ENCODE measurements at regions not wholly inside any gene's neighbourhood (a gene's known extent, or its start where the extent isn't known, plus 50 kb on each side); places are given as distances from the start of the nearest gene placed in this dataset.
A peak's percentile ranks its signal among the peaks of the same experiment; 100 is the strongest.

DNA sequence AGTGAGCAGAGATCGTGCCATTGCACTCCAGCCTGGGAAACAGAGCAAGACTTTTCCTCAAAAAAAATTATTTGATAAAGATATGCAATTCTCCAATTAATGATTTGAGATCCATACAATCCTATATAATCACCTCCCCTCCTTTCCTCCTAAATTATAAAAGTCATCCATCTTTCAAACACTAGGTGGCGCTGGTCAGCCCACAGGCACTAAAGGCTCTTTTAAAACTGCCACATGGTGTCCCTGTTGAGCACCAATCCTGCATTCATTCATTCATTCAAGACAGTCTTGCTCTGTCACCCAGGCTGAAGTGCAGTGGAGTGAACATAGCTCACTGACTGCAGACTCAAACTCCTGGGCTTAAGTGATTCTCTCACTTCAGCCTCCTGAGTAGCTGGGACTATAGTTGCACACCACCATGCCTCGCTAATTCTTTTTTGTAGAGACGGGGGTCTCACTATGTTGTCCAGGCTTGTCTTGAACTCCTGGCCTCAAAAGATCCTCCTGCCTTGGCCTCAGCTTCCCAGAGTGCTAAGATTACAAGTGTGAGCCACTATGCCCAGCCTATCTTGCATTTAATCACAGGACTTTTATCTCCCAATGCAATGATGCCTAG lies 58.7 kb upstream of the SLC2A12 start:
- Histone ChIP-seq H3K36me3 (no peaks in the 10 kb centered on the region), H3K4me3 (ENCODE audit: low read depth, low read length) (no peak overlapping the region), H3K27me3 (ENCODE audit: insufficient read depth, low read depth, severe bottlenecking) (no peaks in the 10 kb centered on the region), H3K9me3 (ENCODE audit: severe bottlenecking) (no peaks in the 10 kb centered on the region), H3K27ac (no peak overlapping the region)
- TF ChIP-seq, protein P1, sequence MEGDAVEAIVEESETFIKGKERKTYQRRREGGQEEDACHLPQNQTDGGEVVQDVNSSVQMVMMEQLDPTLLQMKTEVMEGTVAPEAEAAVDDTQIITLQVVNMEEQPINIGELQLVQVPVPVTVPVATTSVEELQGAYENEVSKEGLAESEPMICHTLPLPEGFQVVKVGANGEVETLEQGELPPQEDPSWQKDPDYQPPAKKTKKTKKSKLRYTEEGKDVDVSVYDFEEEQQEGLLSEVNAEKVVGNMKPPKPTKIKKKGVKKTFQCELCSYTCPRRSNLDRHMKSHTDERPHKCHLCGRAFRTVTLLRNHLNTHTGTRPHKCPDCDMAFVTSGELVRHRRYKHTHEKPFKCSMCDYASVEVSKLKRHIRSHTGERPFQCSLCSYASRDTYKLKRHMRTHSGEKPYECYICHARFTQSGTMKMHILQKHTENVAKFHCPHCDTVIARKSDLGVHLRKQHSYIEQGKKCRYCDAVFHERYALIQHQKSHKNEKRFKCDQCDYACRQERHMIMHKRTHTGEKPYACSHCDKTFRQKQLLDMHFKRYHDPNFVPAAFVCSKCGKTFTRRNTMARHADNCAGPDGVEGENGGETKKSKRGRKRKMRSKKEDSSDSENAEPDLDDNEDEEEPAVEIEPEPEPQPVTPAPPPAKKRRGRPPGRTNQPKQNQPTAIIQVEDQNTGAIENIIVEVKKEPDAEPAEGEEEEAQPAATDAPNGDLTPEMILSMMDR (IDR thresholded peaks at IDR 0.05; ENCODE audit: low read depth, low read length), result peak; percentile 89
- peak; percentile 60 for DNase-seq

DNA sequence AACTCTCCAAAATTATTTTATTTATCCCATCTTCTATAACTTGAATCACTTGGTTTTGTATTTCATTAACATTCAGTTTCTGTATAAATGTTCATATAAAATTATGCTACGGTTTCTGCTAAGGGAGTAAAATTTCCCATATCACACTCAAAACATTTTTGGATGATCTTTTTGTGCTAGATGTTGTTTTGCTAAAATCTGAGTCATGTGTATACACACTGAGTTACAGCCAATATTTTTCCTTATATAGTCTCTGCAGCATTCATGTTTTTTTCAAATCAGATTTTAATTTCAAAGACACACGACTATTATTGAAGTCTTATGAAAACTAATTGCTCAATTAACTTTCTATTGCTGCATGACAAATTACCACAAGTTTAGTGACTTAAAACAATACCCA lies 54.3 kb upstream of the SLC2A12 start:
- no peak for DNase-seq
- no peaks in the 10 kb centered on the region for H3K27me3 ChIP-seq (ENCODE audit: insufficient read depth, low read depth, severe bottlenecking)
- H3K4me3 ChIP-seq (ENCODE audit: low read depth, low read length), result no peak overlapping the region
- TF ChIP-seq, protein P1 (IDR thresholded peaks at IDR 0.05; ENCODE audit: low read depth, low read length), result no peak
- H3K36me3 ChIP-seq, result no peaks in the 10 kb centered on the region
- no peak overlapping the region for H3K27ac ChIP-seq
- H3K9me3 ChIP-seq (ENCODE audit: severe bottlenecking), result no peaks in the 10 kb centered on the region

DNA sequence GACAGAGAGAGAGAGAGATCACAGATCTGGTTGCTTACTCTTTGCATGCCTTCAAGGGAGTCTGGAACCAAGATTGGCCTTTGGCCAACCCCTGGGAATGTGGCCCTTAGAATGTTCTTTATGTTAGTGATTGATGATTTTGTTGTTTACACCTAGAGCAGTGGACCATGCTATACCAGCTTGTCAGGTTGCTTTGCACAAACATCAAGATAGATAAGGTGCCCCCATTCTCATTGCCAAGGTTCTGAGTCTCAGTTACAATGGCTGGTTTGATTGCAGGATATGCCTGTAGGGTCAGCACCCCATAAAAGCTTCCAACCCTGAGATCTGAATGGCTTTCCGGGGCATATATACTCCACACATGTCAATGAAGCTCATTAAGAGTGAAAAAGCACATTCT lies 53.5 kb upstream of the SLC2A12 start:
- no peak overlapping the region for H3K27ac ChIP-seq
- TF ChIP-seq, protein P1 (IDR thresholded peaks at IDR 0.05; ENCODE audit: low read depth, low read length), result no peak
- no peak for DNase-seq

DNA sequence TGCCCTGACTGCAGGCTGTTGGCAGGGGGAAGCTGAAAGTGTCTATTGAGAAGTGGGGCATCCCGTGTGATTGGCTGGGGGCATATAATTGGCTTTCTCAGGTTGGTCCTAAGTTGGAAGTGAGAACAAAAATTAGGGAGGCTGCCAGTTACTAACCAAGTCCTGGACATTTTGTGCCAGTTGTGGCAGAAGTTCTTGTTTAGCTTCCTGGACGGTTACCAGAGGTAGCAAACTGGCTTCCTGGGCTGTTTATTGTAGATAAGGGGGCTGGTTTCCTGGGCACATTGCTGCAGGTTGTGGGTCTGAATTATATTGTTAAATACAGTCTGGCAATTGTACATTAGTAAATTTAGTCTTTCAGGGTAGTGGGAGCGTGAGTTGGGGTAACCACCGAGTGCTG lies 50.6 kb upstream of the SLC2A12 start:
- TF ChIP-seq, protein P1 (IDR thresholded peaks at IDR 0.05; ENCODE audit: low read depth, low read length), result no peak
- no peaks in the 10 kb centered on the region for H3K27me3 ChIP-seq (ENCODE audit: insufficient read depth, low read depth, severe bottlenecking)
- DNase-seq, result no peak
- no peaks in the 10 kb centered on the region for H3K9me3 ChIP-seq (ENCODE audit: severe bottlenecking)
- H3K27ac ChIP-seq, result no peak overlapping the region
- H3K36me3 ChIP-seq, result no peaks in the 10 kb centered on the region
- no peak overlapping the region for H3K4me3 ChIP-seq (ENCODE audit: low read depth, low read length)

More for the DNA sequence above, 53.5 kb upstream of the SLC2A12 start:
- Histone ChIP-seq H3K27me3 (ENCODE audit: insufficient read depth, low read depth, severe bottlenecking) (no peaks in the 10 kb centered on the region), H3K9me3 (ENCODE audit: severe bottlenecking) (no peaks in the 10 kb centered on the region), H3K4me3 (ENCODE audit: low read depth, low read length) (no peak overlapping the region), H3K36me3 (no peaks in the 10 kb centered on the region)
